ENCODE measurements at regions not wholly inside any gene's neighbourhood (a gene's known extent, or its start where the extent isn't known, plus 50 kb on each side); places are given as distances from the start of the nearest gene placed in this dataset.

DNA sequence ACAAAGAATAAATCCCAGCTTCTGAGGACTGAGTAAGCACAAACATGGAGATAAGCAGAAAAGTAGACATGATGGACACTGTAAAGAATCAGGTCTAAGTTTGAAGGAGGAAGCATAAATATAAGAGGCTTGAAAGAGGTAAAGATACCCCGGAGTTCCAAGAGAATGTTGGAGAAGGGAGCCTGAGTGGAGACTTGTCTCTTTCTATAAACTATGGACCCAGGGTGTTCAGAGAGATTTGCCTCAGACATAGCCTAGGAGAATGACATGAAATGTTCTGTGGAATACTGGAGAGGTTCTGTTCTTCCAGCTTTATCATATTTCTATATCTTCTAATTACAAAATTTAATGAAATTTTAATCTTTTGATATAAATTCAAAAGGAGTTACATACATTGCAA lies 554.3 kb upstream of the B3GALT2 start:
- no peak for DNase-seq (ENCODE audit: low spot score)

DNA sequence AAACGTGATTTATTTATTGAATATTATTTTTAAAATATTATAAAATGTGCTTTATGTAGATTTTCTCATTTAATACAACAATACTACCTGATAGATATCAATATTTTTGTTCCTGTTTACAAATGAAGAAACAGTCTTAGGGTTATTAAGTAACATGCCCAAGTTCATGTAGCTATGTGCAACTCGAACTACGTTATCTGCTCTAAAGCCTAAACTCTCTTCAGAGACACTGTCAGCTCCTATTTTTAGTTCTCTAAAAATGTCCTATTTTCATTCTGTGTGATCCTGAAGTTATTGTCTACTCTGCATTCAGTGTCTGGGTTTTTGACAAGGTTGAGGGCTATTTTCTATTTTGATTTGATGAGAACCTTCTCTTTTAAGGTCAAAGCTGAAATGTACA lies 550.1 kb upstream of the B3GALT2 start:
- no peak for DNase-seq (ENCODE audit: low spot score)

DNA sequence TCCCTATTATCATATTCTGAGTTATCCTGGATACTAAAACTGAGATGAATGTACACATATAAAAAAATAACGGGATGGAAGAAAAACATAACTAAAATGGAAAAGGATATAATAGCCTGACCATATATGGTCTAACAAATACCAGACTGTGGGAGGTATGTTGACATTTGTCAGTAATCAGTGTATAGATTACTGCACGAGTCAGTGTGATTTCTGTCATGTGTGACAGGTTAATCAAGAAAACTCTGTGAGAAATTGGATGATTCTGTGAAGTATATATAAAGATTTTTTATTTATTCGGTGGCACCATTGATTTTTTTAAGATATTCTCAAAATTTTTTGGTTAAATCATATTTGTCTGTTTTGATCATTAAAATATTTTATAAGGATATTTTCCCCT lies 547.3 kb upstream of the B3GALT2 start:
- DNase-seq (ENCODE audit: low spot score) = no peak

DNA sequence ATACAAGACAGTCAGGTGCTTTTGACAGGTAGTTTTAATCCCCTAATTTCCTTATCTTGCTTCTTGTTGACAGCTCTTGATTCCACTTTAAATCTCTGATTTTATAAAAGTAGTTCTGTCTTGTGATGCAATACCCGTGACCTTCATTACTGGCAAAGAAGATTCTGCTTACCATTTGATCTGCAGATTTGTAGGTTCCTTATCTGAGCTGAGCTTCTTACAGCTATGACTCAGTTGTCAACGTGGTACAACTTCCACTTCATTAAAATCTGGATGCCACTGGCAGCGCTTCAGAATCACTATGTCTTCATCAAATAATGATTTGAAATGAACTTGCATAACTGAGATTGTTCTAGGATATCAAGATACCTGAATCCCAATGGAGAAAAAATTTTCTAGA lies 543.6 kb upstream of the B3GALT2 start:
- DNase-seq (ENCODE audit: low spot score) = no peak

DNA sequence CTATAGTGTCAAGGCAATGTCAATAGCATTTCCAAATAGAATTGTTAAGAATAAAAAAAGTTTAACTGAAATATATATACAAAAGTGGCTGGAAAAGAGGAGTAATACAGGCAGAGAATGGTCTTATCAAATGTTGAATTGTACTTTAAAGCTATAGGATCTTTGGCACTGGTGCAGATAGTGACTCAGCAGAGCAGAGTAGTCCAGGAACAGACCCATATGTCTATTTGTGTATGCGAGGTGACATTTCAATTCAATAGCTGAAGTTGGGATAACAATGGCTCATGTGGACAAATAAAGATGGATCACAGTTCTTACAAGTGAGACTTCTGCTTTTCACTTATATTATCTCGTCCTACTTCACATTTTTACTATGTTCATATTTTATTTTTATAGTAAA lies 543.0 kb upstream of the B3GALT2 start:
- DNase-seq (ENCODE audit: low spot score) = no peak

DNA sequence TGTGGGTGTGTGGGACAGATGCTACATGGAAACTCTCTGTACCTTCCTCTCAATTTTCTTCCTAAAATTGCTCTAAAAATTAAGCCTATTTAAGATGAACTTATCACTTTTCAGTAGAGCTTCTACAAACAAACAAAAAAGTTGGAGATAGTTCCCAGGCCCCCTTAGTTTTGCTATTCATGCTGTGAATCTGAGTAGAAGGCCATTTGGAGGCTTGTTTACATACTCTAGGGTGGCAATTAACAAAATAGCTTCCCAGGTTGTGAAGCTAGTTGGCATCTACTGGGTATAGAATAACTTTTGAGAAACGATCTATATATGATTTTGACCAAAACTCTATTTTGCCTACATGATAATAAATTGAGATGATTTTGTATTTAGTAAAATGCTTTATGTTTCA lies 541.4 kb upstream of the B3GALT2 start:
- DNase-seq (ENCODE audit: low spot score) = no peak

DNA sequence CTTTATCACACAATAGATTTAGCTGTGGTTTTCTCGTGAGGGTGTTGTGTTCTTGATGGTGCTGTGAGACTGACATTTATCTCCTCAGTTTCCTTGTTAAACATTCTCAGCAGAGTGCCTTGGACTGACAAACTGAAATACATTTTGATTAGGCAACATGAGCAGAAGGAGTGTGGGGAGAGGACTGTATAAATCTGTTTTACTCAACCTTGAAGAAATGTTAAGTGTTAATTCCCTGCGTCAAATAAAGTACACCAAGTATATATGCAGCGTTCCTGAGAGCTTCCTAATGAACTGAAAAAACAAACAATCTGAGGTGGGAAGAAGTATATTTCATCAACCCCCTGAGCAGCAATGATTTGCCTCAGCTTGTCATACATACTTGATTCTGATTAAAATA lies 540.3 kb upstream of the B3GALT2 start:
- DNase-seq (ENCODE audit: low spot score) = no peak

DNA sequence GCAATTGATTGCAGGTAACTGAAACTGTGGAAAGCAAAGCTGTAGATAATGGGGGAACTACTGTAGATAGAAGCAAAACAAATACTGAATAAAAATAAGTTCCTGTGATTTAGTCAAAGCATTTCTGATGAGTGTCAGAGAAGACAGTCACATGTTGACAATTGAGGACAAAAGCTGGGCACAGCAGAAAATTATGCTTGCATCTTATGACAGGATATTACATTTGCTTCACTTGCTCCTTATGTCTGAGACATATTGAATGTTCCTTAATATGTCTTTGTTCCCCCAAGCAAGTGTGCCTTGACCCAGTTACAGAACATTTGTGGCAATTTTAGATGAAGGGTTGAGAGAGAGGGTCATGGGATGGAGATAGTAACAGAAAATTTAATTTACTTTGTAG lies 526.0 kb upstream of the B3GALT2 start:
- no peak for DNase-seq (ENCODE audit: low spot score)

DNA sequence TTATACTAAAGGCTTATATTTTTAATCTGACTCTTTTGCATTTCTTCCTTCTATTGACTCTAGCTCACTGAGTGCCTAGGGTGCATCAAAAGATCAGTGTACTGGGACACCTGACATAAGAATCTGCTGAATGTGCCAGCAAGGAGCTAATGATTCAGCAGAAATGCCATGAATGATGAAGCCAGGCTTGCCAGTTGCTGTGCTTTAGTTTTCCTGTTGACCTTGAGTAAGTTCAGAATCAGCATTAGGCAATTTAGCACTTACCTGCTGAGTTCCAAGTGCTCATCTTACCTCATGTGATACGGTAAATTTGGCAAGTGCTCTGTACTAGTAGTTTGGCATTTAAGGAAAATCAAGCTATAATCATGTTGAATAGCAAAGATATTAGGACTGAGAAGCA lies 523.2 kb upstream of the B3GALT2 start:
- DNase-seq (ENCODE audit: low spot score) = no peak

DNA sequence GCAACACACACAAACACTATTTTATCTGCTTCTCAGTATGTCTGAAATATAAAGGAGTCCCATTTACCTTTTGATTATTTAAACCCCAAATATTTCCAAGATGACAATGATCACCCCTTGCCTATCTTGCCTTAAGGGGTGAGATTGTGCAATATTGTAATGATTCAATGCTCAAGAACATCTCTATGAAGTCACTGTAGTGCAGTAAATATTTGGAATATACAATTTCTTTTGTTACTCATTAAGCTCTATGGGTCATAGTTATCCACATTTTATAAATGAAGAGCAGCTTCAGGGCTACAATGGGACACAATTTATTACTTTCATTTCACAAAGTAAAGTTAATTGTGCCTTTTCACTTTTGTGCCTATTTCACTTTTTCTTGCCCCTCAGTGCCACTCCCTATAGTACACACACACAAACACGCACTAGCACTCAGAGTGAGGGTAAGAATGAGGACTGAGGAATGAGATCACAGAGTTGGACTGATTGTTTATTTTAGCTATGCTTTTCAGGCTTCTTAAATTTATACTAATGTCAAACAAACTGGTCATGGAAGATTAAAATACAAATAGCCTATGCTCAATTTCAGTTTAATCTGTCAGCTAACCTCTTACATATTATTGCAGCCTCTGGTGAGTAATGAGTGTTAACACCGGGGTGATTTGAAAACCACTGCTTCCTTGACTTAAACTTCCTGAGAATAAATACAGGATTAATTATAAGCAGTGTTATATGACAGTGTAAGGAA lies 521.0 kb upstream of the B3GALT2 start:
- DNase-seq (ENCODE audit: low spot score) = no peak

DNA sequence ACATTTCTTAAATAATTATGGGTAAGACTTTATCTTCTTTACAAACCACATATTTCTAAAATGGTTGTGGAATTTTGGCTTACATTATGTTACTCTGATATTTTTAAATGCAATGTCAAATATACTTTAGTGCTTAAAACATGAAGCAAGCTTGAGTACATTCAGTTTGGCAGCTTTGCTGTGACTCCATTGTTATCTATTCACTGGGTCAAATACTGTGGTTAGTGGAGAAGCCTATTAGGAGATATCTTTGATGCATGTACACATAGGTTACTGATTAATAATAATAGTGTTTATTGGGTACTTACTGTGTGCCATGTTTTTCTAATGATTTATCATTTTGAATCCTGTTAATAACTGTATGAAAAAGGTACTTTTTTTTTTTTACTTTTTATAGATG lies 520.4 kb upstream of the B3GALT2 start:
- no peak for DNase-seq (ENCODE audit: low spot score)

DNA sequence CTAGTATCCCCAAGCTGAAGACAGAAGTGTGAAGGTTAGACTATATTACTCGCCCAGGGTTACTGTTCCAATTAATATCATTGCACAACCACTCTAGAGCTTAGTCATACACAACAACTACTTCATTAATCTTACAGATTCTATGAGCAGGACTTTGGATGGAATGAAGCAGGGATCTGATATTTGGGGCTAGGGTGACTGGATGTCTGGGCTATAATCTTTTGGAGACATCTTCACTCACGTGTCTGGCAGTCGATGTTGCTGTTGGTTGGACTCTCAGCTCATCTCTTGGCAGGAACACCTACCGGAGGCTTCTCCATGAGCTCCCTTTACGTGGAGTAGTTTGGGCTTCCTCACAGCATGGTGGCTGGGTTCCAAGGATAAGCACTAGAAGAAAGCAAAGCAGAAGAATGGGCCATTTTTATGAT lies 519.2 kb upstream of the B3GALT2 start:
- no peak for DNase-seq (ENCODE audit: low spot score)

DNA sequence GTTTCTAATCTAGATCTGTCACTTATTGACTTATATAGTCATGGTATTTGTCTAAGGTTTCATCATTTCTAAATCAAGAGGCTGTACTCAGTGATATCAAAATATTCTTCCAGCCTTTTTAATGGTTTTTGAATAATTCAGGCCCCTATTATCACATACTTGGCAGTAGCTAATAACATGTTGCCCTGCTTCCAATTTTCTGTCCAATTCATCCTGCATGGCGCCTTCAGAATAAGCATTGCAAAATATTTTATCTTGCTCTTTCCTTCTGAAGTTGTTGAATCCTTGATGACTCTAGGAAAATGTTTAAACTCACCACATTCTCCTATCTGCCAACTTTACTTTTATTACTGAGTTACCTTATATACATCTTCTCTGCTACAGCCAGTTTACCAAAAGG lies 517.2 kb upstream of the B3GALT2 start:
- no peak for DNase-seq (ENCODE audit: low spot score)

DNA sequence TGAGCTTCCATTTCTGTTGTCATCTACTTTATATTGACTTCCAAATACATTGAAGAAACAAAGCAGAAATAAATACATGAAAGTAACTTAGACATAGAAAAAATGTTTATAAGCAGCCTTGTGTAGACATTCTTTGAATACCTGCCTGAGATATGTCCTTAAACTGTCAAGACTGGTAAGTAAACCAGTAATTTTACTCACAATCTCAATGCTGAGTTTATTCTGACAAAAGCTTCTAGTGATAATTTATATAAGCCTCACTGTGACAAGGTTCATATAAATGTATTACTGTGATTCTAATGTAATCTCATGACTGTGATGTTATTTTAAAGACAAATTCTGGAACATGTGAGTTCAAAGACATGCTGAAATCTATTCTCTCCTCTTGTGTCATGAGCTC lies 516.7 kb upstream of the B3GALT2 start:
- no peak for DNase-seq (ENCODE audit: low spot score)

DNA sequence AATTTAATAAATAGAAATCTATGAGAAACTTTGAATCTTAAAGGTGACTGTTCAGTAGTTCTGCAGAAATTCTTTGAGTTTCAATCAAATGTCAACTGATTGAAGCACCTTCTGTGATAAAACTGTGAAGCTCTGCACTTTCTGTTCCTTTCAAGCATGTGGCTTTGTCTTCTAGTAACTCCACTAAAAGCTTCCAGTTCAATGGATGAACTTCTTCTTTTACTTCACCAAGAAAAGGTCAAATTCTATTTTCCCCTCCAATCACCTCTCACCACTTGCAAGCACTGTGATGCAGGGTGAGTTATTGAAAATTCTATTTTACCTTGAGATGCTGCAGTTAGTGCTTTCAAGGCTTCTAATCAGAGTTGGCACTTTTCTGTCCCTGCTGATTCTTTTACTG lies 515.3 kb upstream of the B3GALT2 start:
- no peak for DNase-seq (ENCODE audit: low spot score)

DNA sequence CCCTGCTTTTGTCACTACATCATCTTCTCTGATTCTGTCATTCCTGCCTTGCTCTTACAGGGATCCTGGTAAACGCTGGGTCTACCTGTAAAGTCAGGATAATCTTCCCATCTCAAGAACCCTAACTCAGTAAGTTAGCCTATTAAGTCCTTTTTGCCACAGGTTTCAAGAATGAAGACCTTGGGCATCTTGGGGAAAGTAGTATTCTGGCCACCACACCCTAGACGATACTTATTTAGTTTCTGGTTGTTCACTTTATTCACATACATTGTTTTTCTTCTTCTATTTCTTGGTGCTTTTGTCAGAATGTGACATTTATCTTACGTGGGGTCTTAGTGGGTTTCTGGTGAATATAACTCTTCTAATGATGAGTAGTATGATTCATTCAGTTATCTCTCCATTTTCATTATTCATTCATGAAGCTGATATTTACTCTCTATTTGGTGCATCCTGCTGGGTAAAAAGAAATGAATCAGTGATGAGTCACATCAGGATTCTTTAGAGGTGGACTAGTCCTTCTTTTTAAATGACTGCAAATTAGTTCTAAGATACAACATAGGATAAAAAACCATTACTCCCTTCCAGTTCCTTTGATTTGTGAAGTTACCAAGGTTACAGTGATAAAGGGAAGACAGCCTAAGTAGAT lies 514.4 kb upstream of the B3GALT2 start:
- DNase-seq (ENCODE audit: low spot score) = no peak

DNA sequence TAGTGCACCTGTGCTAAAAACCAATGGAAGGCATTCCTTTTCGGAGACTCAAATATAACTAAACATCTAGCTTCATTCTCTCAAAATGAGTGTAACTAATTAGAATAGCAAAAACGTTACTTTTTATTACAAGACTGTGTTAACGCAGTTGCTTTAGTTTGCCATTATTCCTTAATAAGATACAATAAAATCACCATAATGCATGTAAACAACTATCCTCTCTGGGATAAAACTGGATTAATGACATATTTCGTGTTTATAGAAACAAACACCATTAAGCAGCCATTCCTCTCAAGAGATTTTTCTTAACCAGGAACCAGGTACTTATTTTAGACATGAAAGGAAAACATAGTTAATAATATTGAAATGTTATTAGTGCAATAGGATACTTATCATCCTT lies 512.8 kb upstream of the B3GALT2 start:
- no peak for DNase-seq (ENCODE audit: low spot score)

DNA sequence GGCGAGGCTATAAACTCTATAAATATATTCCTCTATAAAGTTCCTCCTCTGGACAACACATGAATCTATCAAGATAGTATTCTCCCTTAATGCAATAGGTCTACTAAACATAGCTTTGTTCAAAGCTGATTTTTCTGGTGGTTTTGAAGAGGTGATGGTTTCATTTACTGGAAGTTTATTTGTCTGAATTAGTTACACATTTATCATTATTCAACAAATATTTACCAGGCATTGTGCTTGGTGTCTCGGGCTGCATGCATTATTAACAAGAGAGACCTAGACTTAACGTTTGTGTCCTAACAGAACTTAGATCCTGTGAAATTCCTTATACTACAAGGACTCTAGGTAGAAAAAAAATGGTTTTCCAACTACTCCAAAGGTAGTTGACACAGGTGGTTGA lies 511.4 kb upstream of the B3GALT2 start:
- DNase-seq (ENCODE audit: low spot score) = no peak

DNA sequence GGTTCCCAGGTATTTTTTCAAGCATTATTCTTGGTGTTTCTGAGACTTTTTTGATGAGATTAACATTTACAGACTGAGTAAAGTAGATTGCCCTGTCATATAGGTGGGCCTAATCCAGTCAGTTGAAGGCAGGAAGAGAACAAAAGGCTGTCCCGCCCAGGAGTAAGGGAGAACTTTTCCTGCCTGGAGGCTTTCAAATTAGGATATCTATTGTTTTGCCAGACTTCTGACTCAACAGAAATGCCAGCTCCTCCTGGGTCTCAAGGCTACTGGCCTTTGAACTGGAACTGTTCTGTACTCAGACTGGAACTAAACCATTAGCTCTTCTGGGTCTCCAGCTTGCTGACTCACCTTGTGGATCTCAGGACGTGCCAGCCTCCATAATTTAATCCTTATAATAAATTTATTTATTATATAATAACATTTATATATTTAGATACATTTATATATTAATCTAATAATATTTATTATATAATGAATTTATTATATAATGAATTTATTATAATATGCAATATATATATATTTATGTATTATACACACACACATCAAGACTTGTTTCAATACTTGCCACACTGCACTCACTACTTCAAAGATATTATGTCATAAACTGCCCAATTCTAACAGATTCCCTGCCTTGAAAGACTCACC lies 510.8 kb upstream of the B3GALT2 start:
- no peak for DNase-seq (ENCODE audit: low spot score)

DNA sequence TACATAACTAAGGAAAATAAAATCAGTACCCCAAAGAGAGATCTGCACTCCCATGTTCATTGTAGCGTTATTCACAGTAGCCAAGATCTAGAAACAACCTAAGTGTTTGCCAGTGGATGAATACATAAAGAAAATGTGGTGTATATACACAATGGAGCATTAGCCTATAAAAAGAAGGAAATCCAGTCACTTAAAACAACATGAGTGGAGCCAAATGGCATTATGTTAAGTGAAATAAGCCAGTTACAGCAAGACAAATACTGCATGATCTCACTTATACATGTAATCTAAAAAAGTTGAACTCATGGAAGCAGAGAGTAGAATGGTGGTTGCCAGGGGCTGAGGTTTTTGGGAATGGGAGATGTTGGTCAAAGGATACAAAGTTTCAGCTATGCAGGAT lies 508.3 kb upstream of the B3GALT2 start:
- no peak for DNase-seq (ENCODE audit: low spot score)

DNA sequence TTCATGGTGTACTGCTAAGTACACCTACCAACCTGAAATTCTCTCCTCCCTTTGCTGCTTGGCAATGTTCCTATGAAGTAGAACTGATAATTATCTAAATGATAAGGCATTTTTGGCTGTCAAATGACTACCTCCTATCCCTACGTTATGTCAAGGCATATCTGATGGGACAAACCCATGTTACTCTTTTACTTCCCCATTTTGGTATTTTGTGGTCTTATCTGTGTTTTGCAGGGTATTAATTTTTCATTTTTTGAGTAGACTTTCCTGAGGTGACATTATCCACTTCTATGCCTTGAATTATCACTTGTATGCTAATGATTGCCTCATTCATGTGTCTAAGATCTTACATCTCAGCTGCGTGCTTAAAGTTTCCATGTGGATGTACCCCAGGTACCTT lies 499.6 kb upstream of the B3GALT2 start:
- no peak for DNase-seq (ENCODE audit: low spot score)

DNA sequence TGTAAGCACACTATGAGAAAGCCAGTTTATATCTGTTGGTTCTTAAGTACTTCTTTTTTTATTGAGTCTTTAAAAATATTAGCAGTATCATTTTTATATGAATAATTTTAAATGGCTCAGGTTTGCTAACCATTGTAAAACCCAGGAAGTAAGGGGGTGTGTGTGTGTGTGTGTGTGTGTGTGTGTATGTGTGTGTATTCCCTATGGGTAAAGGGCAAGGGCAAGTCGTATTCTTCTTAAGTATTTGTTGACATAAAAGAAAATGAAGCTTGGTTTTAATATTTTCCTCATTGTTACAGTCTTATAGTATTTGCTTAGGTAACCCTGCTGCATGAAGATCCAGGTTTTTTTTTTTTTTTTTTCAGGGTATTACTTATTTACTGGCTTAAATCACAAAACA lies 495.0 kb upstream of the B3GALT2 start:
- DNase-seq (ENCODE audit: low spot score) = no peak

DNA sequence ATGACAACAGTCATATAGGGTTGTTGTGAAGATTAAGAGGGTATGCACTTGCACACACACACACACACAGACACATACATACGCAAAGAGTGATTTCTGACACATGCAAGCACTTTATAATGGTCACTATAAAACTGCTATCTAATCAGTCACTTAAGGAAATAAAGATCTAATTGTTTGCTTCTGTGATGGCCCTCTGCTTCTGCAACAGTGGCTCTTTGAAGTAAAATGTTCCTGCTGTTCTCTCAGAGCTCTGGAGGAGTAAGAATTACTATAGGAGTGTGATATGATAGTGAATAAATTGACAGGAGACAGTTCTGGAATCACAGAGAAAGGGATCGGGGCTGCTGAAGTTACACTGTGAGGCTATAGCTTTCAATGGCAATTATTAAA lies 494.5 kb upstream of the B3GALT2 start:
- no peak for DNase-seq (ENCODE audit: low spot score)
